GM23248 (cell line): ENCODE measurements at regions not wholly inside any gene's neighbourhood (a gene's known extent, or its start where the extent isn't known, plus 50 kb on each side); places are given as distances from the start of the nearest gene placed in this dataset.
A peak's percentile ranks its signal among the peaks of the same experiment; 100 is the strongest.

Experiments used
- DNase-seq: peaks from one replicate; pipeline ENCODE4 v3.0.0-alpha.2; 2015
- H2AFZ ChIP-seq: fragments of 200-600 bp; sonication (generic); 2 replicates; pipeline ENCODE4 v1.6.1; 2016; ENCODE audit warnings: antibody characterized with exemption
- H3F3A ChIP-seq: fragments of 200-600 bp; sonication (generic); 2 replicates; pipeline ENCODE4 v1.6.1; 2016; ENCODE audit warnings: mild to moderate bottlenecking, antibody characterized with exemption, mixed run types; ENCODE audit not compliant: insufficient read depth
- H3K27ac ChIP-seq: fragments of 200-600 bp; sonication (generic); 2 replicates; pipeline ENCODE4 v1.5.1; 2016; ENCODE audit warnings: mild to moderate bottlenecking
- H3K27me3 ChIP-seq: fragments of 200-600 bp; sonication (generic); replicated peaks from 2 replicates; pipeline ENCODE4 v1.6.1; 2016; ENCODE audit warnings: mild to moderate bottlenecking; ENCODE audit not compliant: insufficient read depth
- H3K36me3 ChIP-seq: fragments of 200-600 bp; sonication (generic); 2 replicates; pipeline ENCODE4 v1.6.1; 2016; ENCODE audit warnings: low read depth, mild to moderate bottlenecking
- H3K4me1 ChIP-seq: fragments of 200-600 bp; sonication (generic); 2 replicates; pipeline ENCODE4 v1.6.1; 2016; ENCODE audit warnings: mild to moderate bottlenecking; ENCODE audit not compliant: insufficient read depth
- H3K4me2 ChIP-seq: fragments of 200-600 bp; sonication (generic); one replicate; pipeline ENCODE4 v1.6.1; 2016; ENCODE audit warnings: mild to moderate bottlenecking; ENCODE audit not compliant: unreplicated experiment
- H3K4me3 ChIP-seq: fragments of 200-600 bp; sonication (generic); 2 replicates; pipeline ENCODE4 v1.5.1; 2016; ENCODE audit warnings: mild to moderate bottlenecking
- H3K79me2 ChIP-seq: fragments of 200-600 bp; sonication (generic); 2 replicates; pipeline ENCODE4 v1.6.1; 2016; ENCODE audit warnings: mild to moderate bottlenecking; ENCODE audit not compliant: insufficient read depth
- H3K9ac ChIP-seq: fragments of 200-600 bp; sonication (generic); 2 replicates; pipeline ENCODE4 v1.6.1; 2016; ENCODE audit warnings: mild to moderate bottlenecking
- H3K9me2 ChIP-seq: fragments of 200-600 bp; sonication (generic); 2 replicates; pipeline ENCODE4 v1.6.1; 2016; ENCODE audit warnings: mixed run types, mild to moderate bottlenecking, moderate library complexity; ENCODE audit not compliant: insufficient read depth
- H3K9me3 ChIP-seq: fragments of 200-600 bp; sonication (generic); one replicate; pipeline ENCODE4 v1.6.1; 2017; ENCODE audit warnings: low read depth
- H4K20me1 ChIP-seq: fragments of 200-600 bp; sonication (generic); 2 replicates; pipeline ENCODE4 v1.6.0; 2016; ENCODE audit not compliant: insufficient read depth
- EZH2 ChIP-seq: fragments of 200-600 bp; sonication (generic); IDR thresholded peaks from 2 replicates; pipeline ENCODE4 v1.6.1; 2018; ENCODE audit warnings: antibody characterized with exemption, mild to moderate bottlenecking; ENCODE audit not compliant: insufficient read depth, poor library complexity, severe bottlenecking
- EZH2phosphoT487 ChIP-seq: fragments of 200-600 bp; sonication (generic); IDR thresholded peaks from 2 replicates; pipeline ENCODE4 v1.6.1; 2018; ENCODE audit warnings: antibody characterized with exemption, moderate library complexity, mild to moderate bottlenecking, low read depth; ENCODE audit not compliant: insufficient read depth
- WGBS, 2 experiments: methylation state at CpG; one replicate each; pipeline ENCODE4 v1.1.6; 2015 to 2017; ENCODE audit warnings: low lambda C conversion rate in 2 of 2, low coverage in 1 of 2; ENCODE audit errors: missing lambda C conversion rate in 2 of 2; 5-methylcytosine and 5-hydroxymethylcytosine counted together
- in situ Hi-C: fragments of 300-500 bp; cut with MboI; formaldehyde crosslinking; loops from 2 replicates; pipeline ENCODE4 v1.15.0; 2020

DNA sequence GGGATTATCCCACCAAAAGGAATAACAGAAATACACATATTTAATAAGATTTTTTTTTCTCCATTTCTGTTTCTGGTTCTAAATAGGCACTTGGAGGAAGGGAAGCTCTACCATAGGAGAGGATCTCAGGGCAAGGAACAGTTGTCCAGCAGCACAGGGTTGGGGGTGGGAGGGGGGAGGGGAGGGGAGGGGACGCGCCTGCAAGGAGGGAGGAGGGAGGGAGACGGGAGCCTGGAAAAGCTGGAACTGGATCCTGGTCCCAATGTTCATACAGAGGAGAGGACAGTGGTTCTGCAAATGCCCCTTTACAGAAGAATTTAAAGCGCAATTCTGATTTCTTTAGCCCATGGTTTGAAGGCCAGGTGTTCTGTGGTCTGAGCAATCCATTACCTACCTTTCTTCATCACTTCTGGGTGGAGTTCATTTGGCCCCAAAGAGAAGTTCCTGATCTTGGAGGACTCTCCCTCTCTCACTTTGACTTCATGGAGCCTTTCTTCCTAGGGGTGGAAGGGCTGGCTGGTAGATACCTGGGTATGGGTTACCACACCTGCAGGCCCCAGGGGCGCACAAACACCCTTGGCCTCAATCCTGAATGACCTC is 348.9 kb upstream of the NCAM1 start:
- Histone ChIP-seq H3K36me3 (no peaks in the 10 kb centered on the region), H3K27ac (0 out of 2 replicates have a peak overlapping the region, but pooled peaks have one; percentile 4)
- in situ Hi-C loops = no loop called here

DNA sequence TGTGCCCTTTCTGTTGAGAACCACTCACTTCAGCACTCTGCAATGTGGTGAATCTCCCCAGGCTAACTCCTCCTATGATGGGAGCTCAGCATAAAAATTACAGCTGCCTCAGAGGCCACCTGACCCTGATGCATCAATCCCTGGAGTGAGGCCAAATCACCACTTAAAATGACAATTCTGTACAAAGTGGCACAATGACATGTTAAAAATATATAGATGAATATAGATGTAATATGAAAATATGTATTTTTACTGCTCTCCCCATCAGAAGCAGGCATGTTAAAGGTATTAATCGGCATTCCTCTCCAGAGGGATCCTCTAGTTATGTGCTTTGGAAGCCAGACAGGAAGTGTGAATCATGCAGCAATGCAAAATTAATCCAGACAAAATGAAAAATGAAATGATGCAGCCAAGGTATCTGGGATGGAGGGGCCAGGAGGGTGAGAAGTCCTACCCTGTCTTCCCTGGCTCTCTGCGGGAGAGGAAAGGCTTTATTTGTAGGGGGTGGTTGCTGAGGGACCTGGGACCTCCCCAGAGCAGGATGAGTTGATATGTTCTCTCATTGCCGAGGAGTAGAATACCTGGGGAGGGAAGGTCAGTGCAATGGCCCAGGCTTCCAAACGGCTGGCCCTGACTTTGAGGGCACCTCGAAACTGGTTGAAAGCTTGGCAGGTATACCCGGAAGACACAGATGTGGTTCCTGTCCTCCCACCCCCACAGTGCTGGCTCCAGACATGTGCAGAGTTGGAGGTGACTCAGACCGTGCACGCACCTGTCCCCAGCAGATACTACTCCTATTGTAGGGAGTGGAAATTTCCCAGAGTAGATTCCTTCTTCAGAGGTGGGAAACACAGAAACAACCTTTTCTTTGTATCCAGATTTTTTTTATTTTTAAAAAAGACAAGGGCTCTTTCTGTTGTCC is 347.9 kb upstream of the NCAM1 start:
- H3K4me3 ChIP-seq = no peak overlapping the region
- in situ Hi-C loops = no loop called here
- H3K4me2 ChIP-seq = no peak overlapping the region
- H3F3A ChIP-seq = peaks cover 7% of the 10 kb centered on the region; the same call in 1 of the 2 replicates
- no peaks in the 10 kb centered on the region for H3K79me2 ChIP-seq
- no peaks in the 10 kb centered on the region for H4K20me1 ChIP-seq
- H3K4me1 ChIP-seq = peaks cover 27% of the 10 kb centered on the region
- DNase-seq = peak; percentile 77
- no peaks in the 10 kb centered on the region for H3K27me3 ChIP-seq
- WGBS, 2 experiments = 49 to 55% methylated on average over 8 of the region's 8 CpGs
- H2AFZ ChIP-seq = no peak overlapping the region
- H3K9me2 ChIP-seq = no peaks in the 10 kb centered on the region
- TF ChIP-seq EZH2 = no peak
- TF ChIP-seq EZH2phosphoT487 = no peak
- no peak overlapping the region for H3K9ac ChIP-seq
- H3K27ac ChIP-seq = 0 out of 2 replicates have a peak overlapping the region, but pooled peaks have one; percentile 4
- H3K9me3 ChIP-seq = no peaks in the 10 kb centered on the region
- no peaks in the 10 kb centered on the region for H3K36me3 ChIP-seq

More for the DNA sequence above, 348.9 kb upstream of the NCAM1 start:
- Histone ChIP-seq H3K9me3 (no peaks in the 10 kb centered on the region), H3K4me3 (no peak overlapping the region), H2AFZ (no peak overlapping the region), H3K4me2 (no peak overlapping the region), H3K9me2 (no peaks in the 10 kb centered on the region), H4K20me1 (no peaks in the 10 kb centered on the region), H3K27me3 (no peaks in the 10 kb centered on the region), H3K79me2 (no peaks in the 10 kb centered on the region), H3K9ac (no peak overlapping the region), H3F3A (peaks cover 7% of the 10 kb centered on the region; the same call in 1 of the 2 replicates), H3K4me1 (peaks cover 27% of the 10 kb centered on the region)
- DNase-seq = no peak
- WGBS, 2 experiments = 53 to 83% methylated on average over 1 to 5 of the region's 5 CpGs
- TF ChIP-seq EZH2 = no peak

DNA sequence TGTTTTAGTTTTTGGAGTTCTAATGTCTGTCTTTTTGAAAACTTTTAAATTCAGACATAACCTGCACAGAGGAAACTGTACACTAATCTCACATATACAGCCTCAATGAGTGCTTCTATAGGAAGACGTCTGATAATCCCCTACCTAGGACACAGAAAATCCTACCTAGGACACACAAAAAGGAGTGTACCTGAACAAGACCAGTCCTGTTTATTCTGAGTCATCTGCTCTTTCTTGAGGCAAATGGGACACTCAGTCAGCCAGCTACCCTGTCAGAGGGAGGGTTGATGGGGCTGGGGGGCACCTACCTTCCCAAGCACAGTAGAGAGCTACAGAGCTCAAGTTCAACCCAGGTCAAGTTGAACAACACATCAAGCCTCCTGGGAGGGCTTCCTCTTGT is 346.6 kb upstream of the NCAM1 start:
- Histone ChIP-seq H3K27me3 (0 out of 2 replicates have a peak, but pooled peaks cover 5% of the 10 kb centered on the region), H3K4me1 (peaks cover 27% of the 10 kb centered on the region), H3K9me3 (no peaks in the 10 kb centered on the region), H3K4me2 (no peak overlapping the region), H2AFZ (no peak overlapping the region), H3K9me2 (no peaks in the 10 kb centered on the region), H3K9ac (no peak overlapping the region), H3K4me3 (no peak overlapping the region), H3K36me3 (no peaks in the 10 kb centered on the region), H3K27ac (no peak overlapping the region), H4K20me1 (no peaks in the 10 kb centered on the region), H3F3A (peaks cover 7% of the 10 kb centered on the region; the same call in 1 of the 2 replicates), H3K79me2 (no peaks in the 10 kb centered on the region)
- TF ChIP-seq EZH2 = no peak
- no peak for TF ChIP-seq EZH2phosphoT487
- in situ Hi-C loops = no loop called here
- DNase-seq = no peak
- 93 to 100% methylated on average over 1 of the region's 1 CpG for WGBS, 2 experiments

DNA sequence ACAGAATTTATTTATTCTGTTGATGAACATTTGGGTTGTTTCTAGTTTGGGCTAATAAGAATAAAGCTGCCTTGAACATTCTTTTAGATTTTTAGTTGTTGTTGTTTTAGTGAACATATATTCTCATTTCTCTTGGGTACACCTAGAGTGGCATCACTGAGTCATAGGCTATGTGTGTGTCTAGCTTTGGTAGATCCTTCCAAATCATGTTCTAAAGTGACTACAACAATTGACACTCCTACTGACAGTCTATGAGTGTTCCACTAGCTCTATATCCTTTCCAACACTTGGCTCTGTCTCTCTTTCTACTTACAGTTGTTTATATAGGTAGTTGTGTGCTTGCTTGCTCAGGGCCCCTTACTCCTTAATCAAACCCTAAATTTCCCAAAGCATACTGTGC is 346.0 kb upstream of the NCAM1 start:
- no peak overlapping the region for H3K9ac ChIP-seq
- DNase-seq = no peak
- no peak overlapping the region for H3K4me2 ChIP-seq
- H3F3A ChIP-seq = peaks cover 7% of the 10 kb centered on the region; the same call in 1 of the 2 replicates
- H3K27me3 ChIP-seq = 0 out of 2 replicates have a peak, but pooled peaks cover 5% of the 10 kb centered on the region
- no peaks in the 10 kb centered on the region for H3K36me3 ChIP-seq
- in situ Hi-C loops = no loop called here
- no peak overlapping the region for H3K27ac ChIP-seq
- no peaks in the 10 kb centered on the region for H3K9me2 ChIP-seq
- H3K9me3 ChIP-seq = no peaks in the 10 kb centered on the region
- peaks cover 27% of the 10 kb centered on the region for H3K4me1 ChIP-seq
- TF ChIP-seq EZH2 (no peak), EZH2phosphoT487 (no peak)
- H2AFZ ChIP-seq = no peak overlapping the region
- no peaks in the 10 kb centered on the region for H3K79me2 ChIP-seq
- H3K4me3 ChIP-seq = no peak overlapping the region
- no peaks in the 10 kb centered on the region for H4K20me1 ChIP-seq
